ENCODE measurements at regions not wholly inside any gene's neighbourhood (a gene's known extent, or its start where the extent isn't known, plus 50 kb on each side); places are given as distances from the start of the nearest gene placed in this dataset.

DNA sequence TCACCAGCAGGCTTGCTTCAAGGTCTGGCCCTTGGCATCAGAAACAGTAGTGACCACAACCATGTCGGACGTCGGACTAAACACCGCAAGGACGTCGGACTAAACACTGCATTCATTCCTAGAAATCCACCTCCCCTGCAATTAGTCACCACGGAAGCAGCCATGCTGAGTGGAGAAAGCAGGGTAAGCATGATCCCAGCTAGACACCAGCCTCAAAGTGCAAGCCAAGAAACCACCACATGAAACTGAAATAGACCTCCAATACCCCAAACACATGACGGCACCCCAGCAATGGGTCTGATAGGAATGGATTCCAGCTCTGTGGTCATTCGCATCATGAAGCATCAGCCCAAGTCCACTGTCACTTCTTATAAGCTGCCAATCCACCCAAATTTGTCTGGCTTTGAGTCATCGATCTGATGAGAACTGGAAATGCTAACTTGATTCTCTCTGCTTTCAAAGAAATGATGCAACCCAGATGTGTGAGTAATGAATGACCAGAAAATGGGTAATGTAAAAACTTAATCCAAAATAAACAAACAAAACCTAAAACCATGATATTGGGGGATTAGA lies 348.3 kb upstream of the TMCO5A start:
- Histone ChIP-seq H3K4me1 (ENCODE audit: control insufficient read depth in 3 of 3, insufficient read depth in 3 of 3, low read length in 3 of 3) (no peaks in the 10 kb centered on the region), H3K9ac (ENCODE audit: low read depth in 1 of 3, low read length in 3 of 3) (no peak overlapping the region), H3K4me3 (ENCODE audit: low read length in 3 of 3) (no peak overlapping the region), H3K27ac (ENCODE audit: low read depth, low read length) (no peak overlapping the region), H3K36me3 (ENCODE audit: control insufficient read depth in 3 of 3, insufficient read depth in 3 of 3, low read length in 3 of 3) (no peaks in the 10 kb centered on the region), H3K27me3 (ENCODE audit: control insufficient read depth in 3 of 3, insufficient read depth in 3 of 3, low read length in 3 of 3) (no peaks in the 10 kb centered on the region), H3K9me3 (ENCODE audit: control insufficient read depth in 3 of 3, low read length in 3 of 3) (peaks cover 0 to 2% (median 0%) of the 10 kb centered on the region in 3 donors)

DNA sequence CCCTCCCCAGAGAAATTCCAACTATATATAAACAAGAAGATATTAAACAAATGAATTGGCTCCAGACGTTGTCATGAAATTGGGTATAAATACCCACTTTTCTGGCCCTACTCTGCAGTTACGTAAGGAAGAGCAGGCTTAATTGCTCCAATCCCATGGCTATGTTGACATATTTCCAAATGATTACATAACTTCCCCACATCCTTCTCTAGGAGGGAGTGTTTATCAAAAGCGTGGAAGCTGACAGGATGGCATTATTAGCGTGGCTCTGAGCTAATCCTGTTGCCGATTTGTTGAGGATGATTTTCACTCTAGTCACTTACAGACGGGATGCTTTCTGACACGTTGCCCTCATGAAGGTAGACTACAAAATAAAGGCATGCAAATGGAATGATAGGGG lies 347.5 kb upstream of the TMCO5A start:
- Histone ChIP-seq H3K4me1 (ENCODE audit: control insufficient read depth in 3 of 3, insufficient read depth in 3 of 3, low read length in 3 of 3) (no peaks in the 10 kb centered on the region), H3K4me3 (ENCODE audit: low read length in 3 of 3) (no peak overlapping the region), H3K27ac (ENCODE audit: low read depth, low read length) (no peak overlapping the region), H3K9me3 (ENCODE audit: control insufficient read depth in 3 of 3, low read length in 3 of 3) (peaks cover 0 to 2% (median 0%) of the 10 kb centered on the region in 3 donors), H3K27me3 (ENCODE audit: control insufficient read depth in 3 of 3, insufficient read depth in 3 of 3, low read length in 3 of 3) (no peaks in the 10 kb centered on the region), H3K36me3 (ENCODE audit: control insufficient read depth in 3 of 3, insufficient read depth in 3 of 3, low read length in 3 of 3) (no peaks in the 10 kb centered on the region), H3K9ac (ENCODE audit: low read depth in 1 of 3, low read length in 3 of 3) (no peak overlapping the region)

DNA sequence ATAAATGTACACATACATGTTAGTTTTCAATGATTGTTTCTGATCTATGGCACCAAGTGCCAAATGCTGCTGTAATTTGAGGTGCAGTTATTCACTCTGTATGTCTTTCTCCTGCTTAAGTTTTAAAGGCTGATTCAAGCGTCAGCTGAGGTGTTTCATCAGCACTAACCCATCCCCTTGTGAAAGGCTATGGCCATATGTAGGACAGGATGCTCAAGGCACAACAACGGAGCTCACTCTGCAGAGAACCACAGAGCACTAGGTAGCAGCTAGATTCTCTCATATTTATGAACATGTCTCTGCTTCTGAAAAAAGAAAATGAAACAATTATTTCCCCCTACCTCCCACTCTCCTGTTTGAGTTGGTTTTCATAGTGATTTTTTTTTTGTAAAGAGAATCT lies 340.0 kb upstream of the TMCO5A start:
- H3K4me3 ChIP-seq (ENCODE audit: low read length in 3 of 3) = no peak overlapping the region
- no peak overlapping the region for H3K27ac ChIP-seq (ENCODE audit: low read depth, low read length)
- H3K27me3 ChIP-seq (ENCODE audit: control insufficient read depth in 3 of 3, insufficient read depth in 3 of 3, low read length in 3 of 3) = no peaks in the 10 kb centered on the region
- H3K4me1 ChIP-seq (ENCODE audit: control insufficient read depth in 3 of 3, insufficient read depth in 3 of 3, low read length in 3 of 3) = no peaks in the 10 kb centered on the region
- H3K9me3 ChIP-seq (ENCODE audit: control insufficient read depth in 3 of 3, low read length in 3 of 3) = no peaks in the 10 kb centered on the region
- H3K9ac ChIP-seq (ENCODE audit: low read depth in 1 of 3, low read length in 3 of 3) = no peak overlapping the region
- H3K36me3 ChIP-seq (ENCODE audit: control insufficient read depth in 3 of 3, insufficient read depth in 3 of 3, low read length in 3 of 3) = no peaks in the 10 kb centered on the region

DNA sequence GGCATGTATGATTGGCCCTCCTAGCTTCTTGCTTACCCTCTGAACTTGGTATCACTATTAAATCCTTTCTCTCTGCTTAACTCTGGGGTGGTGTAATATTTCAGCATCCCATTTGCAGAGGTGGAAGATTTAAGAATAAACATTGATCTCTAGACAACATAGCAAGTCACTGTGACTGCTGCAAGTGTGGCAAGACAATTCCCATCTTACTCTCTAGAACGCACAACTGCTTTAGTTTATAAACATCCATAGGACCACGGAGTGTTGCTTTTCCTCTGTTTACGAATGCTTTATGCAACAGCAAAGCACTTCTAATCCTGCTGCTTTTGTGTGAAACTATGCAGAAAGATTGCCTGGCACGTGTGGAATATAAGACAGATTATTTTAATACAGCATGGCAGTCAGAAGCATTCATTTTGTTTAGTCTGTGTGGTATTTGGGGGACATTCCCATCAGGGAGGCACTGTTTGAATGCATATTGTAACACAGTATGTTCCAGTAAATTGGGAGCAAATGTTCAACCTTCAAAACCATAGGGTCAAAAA lies 338.9 kb upstream of the TMCO5A start:
- Histone ChIP-seq H3K36me3 (ENCODE audit: control insufficient read depth in 3 of 3, insufficient read depth in 3 of 3, low read length in 3 of 3) (no peaks in the 10 kb centered on the region), H3K27me3 (ENCODE audit: control insufficient read depth in 3 of 3, insufficient read depth in 3 of 3, low read length in 3 of 3) (no peaks in the 10 kb centered on the region), H3K4me3 (ENCODE audit: low read length in 3 of 3) (no peak overlapping the region), H3K27ac (ENCODE audit: low read depth, low read length) (no peak overlapping the region), H3K9ac (ENCODE audit: low read depth in 1 of 3, low read length in 3 of 3) (no peak overlapping the region), H3K4me1 (ENCODE audit: control insufficient read depth in 3 of 3, insufficient read depth in 3 of 3, low read length in 3 of 3) (no peaks in the 10 kb centered on the region), H3K9me3 (ENCODE audit: control insufficient read depth in 3 of 3, low read length in 3 of 3) (no peaks in the 10 kb centered on the region)

DNA sequence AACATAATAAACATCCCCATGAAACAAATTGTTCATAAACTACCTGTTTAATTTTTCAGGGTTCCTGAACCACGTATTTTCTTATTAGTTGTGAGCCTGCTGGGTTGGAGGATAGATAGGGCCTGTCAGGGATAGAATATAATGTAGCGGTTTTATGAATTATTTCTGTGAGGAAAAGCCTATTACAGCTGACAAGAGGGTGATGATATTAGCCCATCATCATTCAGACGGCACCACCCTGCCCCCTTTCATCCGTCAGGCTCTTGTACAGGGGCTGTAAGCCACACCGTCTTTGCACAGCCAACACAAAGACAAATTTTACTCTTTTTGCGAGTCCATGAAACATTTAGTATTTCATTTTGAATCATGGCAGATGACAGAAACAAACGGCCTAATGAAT lies 335.3 kb upstream of the TMCO5A start:
- Histone ChIP-seq H3K9me3 (ENCODE audit: control insufficient read depth in 3 of 3, low read length in 3 of 3) (no peaks in the 10 kb centered on the region), H3K36me3 (ENCODE audit: control insufficient read depth in 3 of 3, insufficient read depth in 3 of 3, low read length in 3 of 3) (no peaks in the 10 kb centered on the region), H3K27ac (ENCODE audit: low read depth, low read length) (no peak overlapping the region), H3K4me1 (ENCODE audit: control insufficient read depth in 3 of 3, insufficient read depth in 3 of 3, low read length in 3 of 3) (no peaks in the 10 kb centered on the region), H3K27me3 (ENCODE audit: control insufficient read depth in 3 of 3, insufficient read depth in 3 of 3, low read length in 3 of 3) (no peaks in the 10 kb centered on the region), H3K9ac (ENCODE audit: low read depth in 1 of 3, low read length in 3 of 3) (no peak overlapping the region), H3K4me3 (ENCODE audit: low read length in 3 of 3) (no peak overlapping the region)

DNA sequence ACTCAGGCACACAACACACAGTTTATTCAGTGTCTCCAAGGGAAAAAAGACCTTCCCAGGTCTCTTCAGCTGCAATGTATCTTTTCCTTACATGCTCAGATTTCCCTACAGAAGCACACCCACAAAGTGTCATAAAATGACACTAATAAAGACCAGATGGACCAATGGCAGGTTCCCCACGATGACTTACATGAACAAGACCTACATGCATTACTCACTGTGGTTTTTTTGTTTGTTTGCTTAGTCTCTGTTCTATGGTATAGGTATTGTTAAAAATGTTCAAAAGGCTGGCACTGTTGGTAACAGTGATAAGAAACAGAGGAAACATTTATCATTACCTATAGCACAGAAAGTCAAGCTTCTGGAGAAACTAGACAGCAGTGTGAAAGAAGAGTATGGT lies 318.2 kb upstream of the TMCO5A start:
- H3K9ac ChIP-seq (ENCODE audit: low read depth in 1 of 3, low read length in 3 of 3) = no peak overlapping the region
- no peaks in the 10 kb centered on the region for H3K4me1 ChIP-seq (ENCODE audit: control insufficient read depth in 3 of 3, insufficient read depth in 3 of 3, low read length in 3 of 3)
- H3K36me3 ChIP-seq (ENCODE audit: control insufficient read depth in 3 of 3, insufficient read depth in 3 of 3, low read length in 3 of 3) = no peaks in the 10 kb centered on the region
- no peak overlapping the region for H3K27ac ChIP-seq (ENCODE audit: low read depth, low read length)
- no peak overlapping the region for H3K4me3 ChIP-seq (ENCODE audit: low read length in 3 of 3)
- no peaks in the 10 kb centered on the region for H3K27me3 ChIP-seq (ENCODE audit: control insufficient read depth in 3 of 3, insufficient read depth in 3 of 3, low read length in 3 of 3)
- peaks cover 0 to 2% (median 0%) of the 10 kb centered on the region in 3 donors for H3K9me3 ChIP-seq (ENCODE audit: control insufficient read depth in 3 of 3, low read length in 3 of 3)

DNA sequence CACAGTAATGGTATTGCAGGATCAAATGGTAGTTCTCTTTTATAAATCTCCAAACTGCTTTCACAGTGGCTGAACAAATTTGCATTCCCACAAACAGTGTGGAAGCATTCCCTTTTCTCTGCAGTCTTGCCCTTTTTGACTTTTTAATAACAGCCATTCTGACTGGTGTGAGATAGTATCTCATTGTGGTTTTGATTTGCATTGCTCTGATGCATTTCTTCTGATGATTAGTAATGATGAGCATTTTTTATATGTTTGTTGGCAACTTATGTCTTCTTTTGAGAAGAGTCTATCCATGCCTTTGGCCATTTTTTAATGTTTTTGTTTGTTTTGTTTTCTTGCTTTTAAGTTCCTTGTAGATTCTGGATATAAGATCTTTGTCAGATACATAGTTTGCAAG lies 316.1 kb upstream of the TMCO5A start:
- Histone ChIP-seq H3K27me3 (ENCODE audit: control insufficient read depth in 3 of 3, insufficient read depth in 3 of 3, low read length in 3 of 3) (no peaks in the 10 kb centered on the region), H3K27ac (ENCODE audit: low read depth, low read length) (no peak overlapping the region)

DNA sequence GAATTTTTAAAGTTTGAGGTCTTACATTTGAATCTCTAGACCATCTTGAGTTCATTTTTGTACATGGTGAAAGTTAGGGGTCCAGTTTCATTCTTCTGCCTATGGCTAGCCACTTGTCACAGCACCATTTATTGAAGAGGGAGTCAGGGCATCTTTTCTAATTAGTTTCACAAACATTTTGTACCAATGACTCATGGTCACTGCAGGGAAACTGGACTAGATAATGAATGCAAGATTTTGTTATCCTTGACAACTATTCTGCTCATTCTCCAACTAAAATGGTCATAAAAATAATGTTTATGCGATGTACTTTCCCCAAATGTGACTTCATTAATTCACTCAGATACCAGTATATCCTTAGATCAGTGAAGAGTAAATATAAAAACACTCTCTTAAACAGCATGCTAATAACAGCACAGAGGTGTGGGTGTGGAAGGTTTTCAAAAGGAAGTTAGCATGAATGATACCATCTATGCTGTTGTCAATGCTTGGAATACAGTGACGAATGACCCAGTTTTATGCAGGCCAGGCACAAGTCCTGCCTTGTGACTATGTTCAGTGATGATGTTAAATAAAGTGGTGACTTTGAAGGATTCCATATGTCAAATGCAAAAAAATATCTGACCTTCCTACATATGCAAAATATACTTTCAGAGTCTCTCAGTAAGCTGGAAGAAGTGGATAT lies 314.9 kb upstream of the TMCO5A start:
- Histone ChIP-seq H3K4me3 (ENCODE audit: low read length in 3 of 3) (no peak overlapping the region), H3K9ac (ENCODE audit: low read depth in 1 of 3, low read length in 3 of 3) (no peak overlapping the region), H3K27me3 (ENCODE audit: control insufficient read depth in 3 of 3, insufficient read depth in 3 of 3, low read length in 3 of 3) (no peaks in the 10 kb centered on the region), H3K27ac (ENCODE audit: low read depth, low read length) (no peak overlapping the region), H3K36me3 (ENCODE audit: control insufficient read depth in 3 of 3, insufficient read depth in 3 of 3, low read length in 3 of 3) (no peaks in the 10 kb centered on the region), H3K9me3 (ENCODE audit: control insufficient read depth in 3 of 3, low read length in 3 of 3) (peaks cover 0 to 5% (median 0%) of the 10 kb centered on the region in 3 donors), H3K4me1 (ENCODE audit: control insufficient read depth in 3 of 3, insufficient read depth in 3 of 3, low read length in 3 of 3) (no peaks in the 10 kb centered on the region)

More for the DNA sequence above, 316.1 kb upstream of the TMCO5A start:
- H3K4me3 ChIP-seq (ENCODE audit: low read length in 3 of 3) = no peak overlapping the region
- no peaks in the 10 kb centered on the region for H3K36me3 ChIP-seq (ENCODE audit: control insufficient read depth in 3 of 3, insufficient read depth in 3 of 3, low read length in 3 of 3)
- H3K9me3 ChIP-seq (ENCODE audit: control insufficient read depth in 3 of 3, low read length in 3 of 3) = peaks cover 0 to 5% (median 0%) of the 10 kb centered on the region in 3 donors
- no peak overlapping the region for H3K9ac ChIP-seq (ENCODE audit: low read depth in 1 of 3, low read length in 3 of 3)
- no peaks in the 10 kb centered on the region for H3K4me1 ChIP-seq (ENCODE audit: control insufficient read depth in 3 of 3, insufficient read depth in 3 of 3, low read length in 3 of 3)

DNA sequence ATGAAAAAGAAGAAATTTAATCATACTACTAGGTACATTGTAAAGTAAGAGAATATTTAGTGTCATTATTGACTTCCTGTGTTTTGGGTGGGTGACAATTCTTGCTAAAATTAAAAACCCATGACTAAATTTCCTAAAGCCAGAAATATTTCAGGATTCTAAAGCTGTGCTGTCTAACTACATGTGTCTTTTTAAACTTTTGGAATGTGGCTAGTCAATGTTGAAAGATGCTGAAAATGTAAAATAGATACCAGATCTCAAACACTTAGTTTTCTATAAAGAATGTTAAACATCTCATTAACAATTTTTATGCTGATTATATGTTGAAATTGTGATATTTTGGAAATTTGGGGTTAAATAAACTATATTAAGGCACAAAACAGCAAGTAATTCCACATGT lies 308.9 kb upstream of the TMCO5A start:
- Histone ChIP-seq H3K27ac (ENCODE audit: low read depth, low read length) (no peak overlapping the region), H3K9me3 (ENCODE audit: control insufficient read depth in 3 of 3, low read length in 3 of 3) (peaks cover 0 to 2% (median 0%) of the 10 kb centered on the region in 3 donors), H3K36me3 (ENCODE audit: control insufficient read depth in 3 of 3, insufficient read depth in 3 of 3, low read length in 3 of 3) (no peaks in the 10 kb centered on the region), H3K27me3 (ENCODE audit: control insufficient read depth in 3 of 3, insufficient read depth in 3 of 3, low read length in 3 of 3) (no peaks in the 10 kb centered on the region), H3K4me3 (ENCODE audit: low read length in 3 of 3) (no peak overlapping the region), H3K9ac (ENCODE audit: low read depth in 1 of 3, low read length in 3 of 3) (no peak overlapping the region), H3K4me1 (ENCODE audit: control insufficient read depth in 3 of 3, insufficient read depth in 3 of 3, low read length in 3 of 3) (no peaks in the 10 kb centered on the region)

DNA sequence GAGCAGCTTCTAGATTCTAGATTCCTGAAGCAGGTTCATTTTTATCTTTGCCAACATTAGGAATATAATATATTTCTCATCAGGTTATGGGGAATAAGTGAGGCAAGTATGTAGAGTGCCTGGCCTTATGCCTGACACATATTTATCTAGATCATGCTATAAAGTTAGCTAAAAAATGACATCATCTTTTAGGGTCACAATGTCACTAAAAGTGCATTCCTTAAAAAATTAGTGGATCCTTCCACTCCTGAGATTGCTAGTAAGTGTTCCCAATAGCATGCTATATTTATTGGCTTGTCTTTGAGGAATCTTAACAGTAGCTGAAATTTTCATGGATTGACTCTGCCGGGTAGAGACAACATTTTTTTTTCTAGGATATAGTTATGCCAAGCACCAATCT lies 305.9 kb upstream of the TMCO5A start:
- Histone ChIP-seq H3K27me3 (ENCODE audit: control insufficient read depth in 3 of 3, insufficient read depth in 3 of 3, low read length in 3 of 3) (no peaks in the 10 kb centered on the region), H3K4me3 (ENCODE audit: low read length in 3 of 3) (no peak overlapping the region), H3K4me1 (ENCODE audit: control insufficient read depth in 3 of 3, insufficient read depth in 3 of 3, low read length in 3 of 3) (no peaks in the 10 kb centered on the region), H3K9ac (ENCODE audit: low read depth in 1 of 3, low read length in 3 of 3) (no peak overlapping the region), H3K36me3 (ENCODE audit: control insufficient read depth in 3 of 3, insufficient read depth in 3 of 3, low read length in 3 of 3) (no peaks in the 10 kb centered on the region), H3K9me3 (ENCODE audit: control insufficient read depth in 3 of 3, low read length in 3 of 3) (no peaks in the 10 kb centered on the region), H3K27ac (ENCODE audit: low read depth, low read length) (no peak overlapping the region)

Data from skeletal muscle tissue (tissue), 3 donors.